NT2/D1 (cell line): ENCODE measurements at regions not wholly inside any gene's neighbourhood (a gene's known extent, or its start where the extent isn't known, plus 50 kb on each side); places are given as distances from the start of the nearest gene placed in this dataset.
"Not testable (repeated sequence)": the region's sequence is repeated elsewhere in the genome, so short reads cannot be mapped to it uniquely, and the experiment has no call there.

Experiments used
- DNase-seq: peaks from one replicate; pipeline ENCODE4 v3.0.0-alpha.2; 2011; ENCODE audit warnings: low read depth, low spot score
- H3K27me3 ChIP-seq: 2 replicates; pipeline ENCODE4 v1.6.0; 2011; ENCODE audit warnings: mild to moderate bottlenecking; ENCODE audit not compliant: insufficient read length, insufficient read depth
- H3K36me3 ChIP-seq: 2 replicates; pipeline ENCODE4 v1.6.1; 2011; ENCODE audit warnings: mild to moderate bottlenecking, low read length, mixed read lengths; ENCODE audit not compliant: insufficient read depth, insufficient read length
- H3K4me1 ChIP-seq: 2 replicates; pipeline ENCODE4 v1.5.1; 2011; ENCODE audit not compliant: insufficient read depth, insufficient read length
- H3K4me3 ChIP-seq: 2 replicates; pipeline ENCODE4 v1.5.1; 2011; ENCODE audit warnings: low read depth; ENCODE audit not compliant: insufficient read length
- H3K9ac ChIP-seq: 2 replicates; pipeline ENCODE4 v1.6.0; 2011; ENCODE audit warnings: low read depth; ENCODE audit not compliant: insufficient read length
- H3K9me3 ChIP-seq: 2 replicates; pipeline ENCODE4 v1.5.1; 2011; ENCODE audit warnings: mild to moderate bottlenecking, low read length; ENCODE audit not compliant: insufficient read depth
- SUZ12 ChIP-seq: IDR thresholded peaks from 2 replicates; pipeline ENCODE4 v1.6.1; 2011; ENCODE audit not compliant: insufficient read length, insufficient read depth; ENCODE audit errors: extremely low read depth
- YY1 ChIP-seq: IDR thresholded peaks from 2 replicates; pipeline ENCODE4 v1.6.1; 2011; ENCODE audit not compliant: insufficient read length, insufficient read depth
- ZNF274 ChIP-seq: IDR thresholded peaks from 2 replicates; pipeline ENCODE4 v1.6.1; 2011; ENCODE audit warnings: mild to moderate bottlenecking, low read depth, low read length

DNA sequence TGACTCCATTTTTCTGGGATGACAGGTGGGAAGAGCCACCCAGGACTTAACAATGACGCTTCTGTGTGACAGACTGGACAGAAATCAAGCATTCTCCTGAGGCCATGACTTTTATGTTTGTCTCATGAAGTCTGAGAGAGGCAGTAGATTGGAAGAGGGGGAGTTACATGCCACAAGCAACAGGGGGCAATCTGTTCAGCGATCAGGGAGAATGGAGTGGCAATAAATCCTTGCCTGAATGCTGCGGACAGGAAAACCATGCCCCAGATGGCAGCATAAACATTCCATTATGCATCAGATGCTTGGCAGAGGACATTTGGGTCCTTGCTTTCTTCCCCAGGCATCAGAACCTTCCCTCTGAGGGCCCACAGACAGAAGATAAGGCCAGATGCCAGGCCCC is 312.4 kb upstream of the DIPK2B start:
- Histone ChIP-seq H3K27me3 (no peaks in the 10 kb centered on the region), H3K4me1 (no peaks in the 10 kb centered on the region), H3K4me3 (no peak overlapping the region), H3K9me3 (no peaks in the 10 kb centered on the region), H3K9ac (no peak overlapping the region), H3K36me3 (no peaks in the 10 kb centered on the region)
- TF ChIP-seq YY1: no peak
- DNase-seq: no peak

DNA sequence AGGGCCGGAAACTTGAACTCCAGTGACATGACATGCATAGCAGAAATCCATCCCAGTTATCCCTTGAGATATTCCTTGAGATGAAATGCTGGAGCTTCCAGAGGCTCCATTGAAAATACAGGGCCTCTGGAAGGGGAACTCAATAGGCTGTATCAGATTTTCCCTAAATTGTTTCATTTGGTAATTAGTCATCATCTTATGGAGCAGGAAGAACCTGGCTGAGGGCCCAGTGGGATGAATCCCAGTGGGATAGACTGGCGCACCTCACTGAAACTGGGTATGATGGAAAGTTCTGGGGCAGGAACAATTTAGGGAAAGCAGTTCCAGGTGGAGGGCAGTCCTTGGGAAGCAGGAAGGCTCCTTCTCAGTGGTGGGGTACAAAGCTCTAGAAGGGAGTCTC is 307.8 kb upstream of the DIPK2B start:
- Histone ChIP-seq H3K9ac (no peak overlapping the region), H3K4me1 (no peaks in the 10 kb centered on the region), H3K36me3 (no peaks in the 10 kb centered on the region), H3K9me3 (peaks cover 18% of the 10 kb centered on the region; the same call in 1 of the 2 replicates), H3K27me3 (no peaks in the 10 kb centered on the region), H3K4me3 (no peak overlapping the region)
- TF ChIP-seq ZNF274: no peak
- no peak for TF ChIP-seq YY1
- TF ChIP-seq SUZ12: no peak
- DNase-seq: no peak

- H3K27me3 ChIP-seq: no peaks in the 10 kb centered on the region
- no peaks in the 10 kb centered on the region for H3K4me1 ChIP-seq
- H3K36me3 ChIP-seq: no peaks in the 10 kb centered on the region
- H3K9me3 ChIP-seq: peaks cover 22% of the 10 kb centered on the region; the same call in 1 of the 2 replicates
- no peak overlapping the region for H3K9ac ChIP-seq
- no peak overlapping the region for H3K4me3 ChIP-seq
- DNase-seq: no peak
- TF ChIP-seq ZNF274 (no peak), SUZ12 (no peak), YY1 (no peak)
Observed at GRCh38 chrX:45506149-45506730, 305.6 kb upstream of the DIPK2B start.

- no peak overlapping the region for H3K4me3 ChIP-seq
- H3K9ac ChIP-seq: no peak overlapping the region
- TF ChIP-seq ZNF274 (no peak), SUZ12 (no peak), YY1 (no peak)
- no peaks in the 10 kb centered on the region for H3K36me3 ChIP-seq
- no peaks in the 10 kb centered on the region for H3K4me1 ChIP-seq
- no peaks in the 10 kb centered on the region for H3K27me3 ChIP-seq
- DNase-seq: no peak
- peaks cover 24% of the 10 kb centered on the region; the same call in 1 of the 2 replicates for H3K9me3 ChIP-seq
Observed at GRCh38 chrX:45505214-45505613, 304.5 kb upstream of the DIPK2B start.

DNA sequence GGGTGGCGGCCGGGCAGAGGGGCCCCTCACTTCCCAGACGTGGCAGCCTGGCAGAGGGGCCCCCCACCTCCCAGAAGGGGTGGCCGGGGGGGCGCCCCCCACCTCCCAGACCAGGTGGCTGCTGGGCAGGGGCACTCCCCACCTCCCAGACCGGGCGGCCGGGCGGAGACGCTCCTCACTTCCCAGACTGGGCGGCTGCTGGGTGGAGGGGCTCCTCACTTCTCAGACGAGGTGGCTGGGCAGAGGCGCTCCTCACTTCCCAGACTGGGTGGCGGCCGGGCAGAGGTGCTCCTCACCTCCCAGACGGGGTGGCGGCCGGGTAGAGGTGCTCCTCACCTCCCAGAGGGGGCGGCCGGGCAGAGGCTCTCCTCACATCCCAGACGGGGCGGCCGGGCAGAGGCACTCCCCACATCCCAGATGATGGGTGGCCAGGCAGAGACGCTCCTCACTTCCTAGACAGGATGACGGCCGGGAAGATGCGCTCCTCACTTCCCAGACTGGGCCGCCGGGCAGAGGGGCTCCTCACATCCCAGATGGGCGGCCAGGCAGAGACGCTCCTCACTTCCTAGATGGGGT is 303.2 kb upstream of the DIPK2B start:
- H3K36me3 ChIP-seq, H3K9ac ChIP-seq, H3K27me3 ChIP-seq, DNase-seq, H3K4me3 ChIP-seq, H3K4me1 ChIP-seq: not testable (repeated sequence)
- H3K9me3 ChIP-seq: peaks cover 24% of the 10 kb centered on the region; the same call in 1 of the 2 replicates

GRCh38 chrX:45502396-45502795 is 301.7 kb upstream of the DIPK2B start:
- H3K9me3 ChIP-seq: peaks cover 28% of the 10 kb centered on the region; the same call in 1 of the 2 replicates
- no peaks in the 10 kb centered on the region for H3K36me3 ChIP-seq
- TF ChIP-seq ZNF274: no peak
- no peak for TF ChIP-seq SUZ12
- TF ChIP-seq YY1: no peak
- H3K4me3 ChIP-seq: no peak overlapping the region
- H3K4me1 ChIP-seq: no peaks in the 10 kb centered on the region
- H3K9ac ChIP-seq: no peak overlapping the region
- H3K27me3 ChIP-seq: no peaks in the 10 kb centered on the region
- DNase-seq: no peak

GRCh38 chrX:45497290-45497689 is 296.6 kb upstream of the DIPK2B start:
- Histone ChIP-seq H3K27me3 (no peaks in the 10 kb centered on the region), H3K4me3 (no peak overlapping the region), H3K9ac (no peak overlapping the region), H3K4me1 (no peaks in the 10 kb centered on the region), H3K36me3 (no peaks in the 10 kb centered on the region), H3K9me3 (peaks cover 12% of the 10 kb centered on the region; the same call in 1 of the 2 replicates)
- DNase-seq: no peak
- TF ChIP-seq ZNF274: no peak
- TF ChIP-seq SUZ12: no peak
- TF ChIP-seq YY1: no peak
